IPS-NIHi7 (cell line): ENCODE measurements at regions not wholly inside any gene's neighbourhood (a gene's known extent, or its start where the extent isn't known, plus 50 kb on each side); places are given as distances from the start of the nearest gene placed in this dataset.

ENCODE experiments used
- DNase-seq: peaks from one replicate; pipeline ENCODE4 v3.0.0; 2012; ENCODE audit warnings: mixed read lengths; ENCODE audit errors: extremely low spot score

DNA sequence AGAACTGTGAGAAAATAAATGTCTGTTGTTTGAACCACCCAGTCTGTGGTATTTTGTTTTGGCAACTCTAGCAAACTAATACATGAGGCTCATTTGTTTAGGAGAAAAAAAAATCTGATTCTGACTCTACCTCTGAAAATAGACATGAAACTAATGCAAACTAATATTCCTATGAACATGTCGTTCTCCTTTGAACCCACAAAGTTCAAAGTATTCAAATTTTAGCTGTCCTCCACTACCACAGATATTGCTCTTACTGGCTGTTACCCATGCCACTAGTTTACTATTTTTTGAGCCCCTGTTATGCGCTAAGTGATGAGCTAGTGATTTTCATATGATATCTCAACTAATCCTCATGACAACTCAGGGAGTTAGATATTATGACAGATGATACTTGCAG lies 58.8 kb upstream of the ZNF804B start:
- no peak for DNase-seq

- DNase-seq = no peak
These were observed 65.3 kb upstream of the ZNF804B start for GRCh38 chr7:88694207-88694606.

GRCh38 chr7:88693131-88693530 lies 66.4 kb upstream of the ZNF804B start:
- no peak for DNase-seq

- no peak for DNase-seq
These were observed 67.0 kb upstream of the ZNF804B start for GRCh38 chr7:88692493-88692892.

- DNase-seq = no peak
These were observed 69.7 kb upstream of the ZNF804B start for GRCh38 chr7:88689821-88690220.

GRCh38 chr7:88688222-88688621 lies 71.3 kb upstream of the ZNF804B start:
- DNase-seq = no peak

DNA sequence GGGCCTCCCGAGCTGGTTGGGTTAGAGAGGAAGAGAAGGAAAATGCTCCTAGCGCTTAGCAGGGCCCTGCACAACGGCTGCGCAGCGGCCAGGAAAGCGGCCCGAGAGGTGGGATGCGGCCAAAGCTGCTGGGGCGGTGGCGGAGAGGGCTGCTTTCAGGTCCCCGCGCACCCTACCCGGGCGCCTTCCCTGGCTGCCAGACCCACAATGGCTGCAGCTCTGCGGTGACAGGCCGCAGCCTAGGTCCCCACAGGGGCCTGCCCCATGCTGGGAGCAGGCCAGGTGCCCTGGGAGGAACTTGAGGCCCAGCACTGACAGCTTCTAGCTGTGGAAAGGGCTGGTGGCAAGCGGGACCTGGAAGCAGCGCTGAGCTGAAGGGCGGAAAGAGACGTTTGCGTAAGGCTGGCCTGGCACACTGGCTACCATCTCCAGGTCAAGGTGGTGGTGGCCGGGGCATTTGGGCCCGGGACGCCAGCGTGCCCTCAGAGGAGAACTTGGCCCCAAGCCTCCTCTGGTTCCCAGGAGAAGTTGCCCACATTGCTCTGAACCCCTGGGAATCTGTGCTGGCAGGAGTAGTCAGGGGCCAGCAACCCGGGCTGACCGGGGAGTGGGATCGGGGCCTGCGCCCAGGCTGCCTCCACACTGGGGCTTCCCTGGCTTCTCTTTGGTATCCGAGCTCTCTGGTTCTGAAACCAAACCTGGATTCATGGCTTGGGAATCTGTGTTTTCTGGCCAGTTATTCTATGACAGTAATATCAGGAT lies 72.9 kb upstream of the ZNF804B start:
- DNase-seq = no peak

DNA sequence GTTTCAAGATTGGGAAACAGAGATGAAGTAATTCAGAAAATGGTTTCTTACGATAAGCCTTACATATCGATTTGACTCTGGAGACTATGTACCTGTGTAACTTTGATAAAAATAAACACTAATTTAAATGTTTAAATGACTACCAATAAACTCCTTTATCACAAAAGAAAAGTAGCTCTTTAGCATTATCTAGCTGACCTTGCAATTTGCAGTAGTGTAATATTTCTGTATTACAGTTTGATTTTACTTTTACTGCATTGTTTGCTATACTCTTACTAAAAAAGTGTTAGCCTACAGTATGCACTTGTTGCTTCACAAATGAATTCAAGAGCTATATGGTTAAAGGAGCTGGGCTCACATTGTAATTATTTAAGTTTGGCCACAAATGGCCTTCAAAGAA lies 77.8 kb upstream of the ZNF804B start:
- no peak for DNase-seq

GRCh38 chr7:88670536-88670935 lies 89.0 kb upstream of the ZNF804B start:
- no peak for DNase-seq

GRCh38 chr7:88669913-88670312 lies 89.6 kb upstream of the ZNF804B start:
- no peak for DNase-seq

DNA sequence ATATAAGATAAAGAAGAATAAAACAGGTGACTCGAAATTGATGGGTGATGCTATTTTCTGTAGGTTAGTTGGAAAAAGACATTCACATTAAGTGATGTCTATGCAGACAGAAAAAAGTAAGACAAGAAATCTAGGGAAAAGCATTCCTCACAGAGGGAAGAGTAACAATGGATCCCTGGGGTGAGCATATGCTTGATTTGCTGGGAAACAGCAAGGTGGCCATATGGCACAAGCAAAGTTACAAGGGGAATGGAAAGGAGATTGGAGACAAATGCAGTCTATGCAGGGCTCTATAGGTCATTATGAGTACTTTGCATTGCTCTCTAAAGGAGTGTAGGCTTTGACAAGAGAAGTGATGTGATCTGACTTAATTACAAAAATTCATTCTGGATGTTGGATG lies 90.9 kb upstream of the ZNF804B start:
- no peak for DNase-seq

- DNase-seq = no peak
These were observed 92.9 kb upstream of the ZNF804B start for GRCh38 chr7:88666626-88667025.

DNA sequence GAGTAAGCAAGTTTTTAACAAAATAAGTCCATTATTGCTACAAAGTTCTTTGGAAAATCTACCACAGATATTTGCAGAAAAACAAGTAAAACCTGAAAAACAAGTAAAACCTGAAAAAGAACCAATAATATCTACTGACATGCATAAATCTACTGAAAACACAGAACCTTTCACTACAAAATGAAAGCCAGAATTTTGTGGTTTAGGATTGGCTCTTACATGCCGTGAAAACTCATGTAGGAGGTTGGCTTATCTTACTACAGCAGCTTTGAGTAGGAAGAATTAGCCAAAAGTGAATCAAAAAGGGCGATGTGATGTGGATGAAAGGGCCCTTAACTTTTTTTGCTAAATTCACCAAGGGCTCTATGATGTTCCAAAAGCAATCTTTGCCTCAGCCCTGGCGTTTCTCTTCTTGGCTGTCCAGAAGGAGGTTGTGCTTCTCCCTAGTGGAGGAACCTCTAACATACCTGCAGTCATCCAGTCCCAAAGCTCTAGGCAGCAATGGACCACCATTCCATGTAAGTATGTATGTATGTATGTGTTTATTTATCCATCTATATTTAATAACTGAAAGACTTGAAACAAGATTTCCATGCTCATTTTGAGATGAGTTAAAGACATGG lies 93.5 kb upstream of the ZNF804B start:
- DNase-seq = no peak

DNA sequence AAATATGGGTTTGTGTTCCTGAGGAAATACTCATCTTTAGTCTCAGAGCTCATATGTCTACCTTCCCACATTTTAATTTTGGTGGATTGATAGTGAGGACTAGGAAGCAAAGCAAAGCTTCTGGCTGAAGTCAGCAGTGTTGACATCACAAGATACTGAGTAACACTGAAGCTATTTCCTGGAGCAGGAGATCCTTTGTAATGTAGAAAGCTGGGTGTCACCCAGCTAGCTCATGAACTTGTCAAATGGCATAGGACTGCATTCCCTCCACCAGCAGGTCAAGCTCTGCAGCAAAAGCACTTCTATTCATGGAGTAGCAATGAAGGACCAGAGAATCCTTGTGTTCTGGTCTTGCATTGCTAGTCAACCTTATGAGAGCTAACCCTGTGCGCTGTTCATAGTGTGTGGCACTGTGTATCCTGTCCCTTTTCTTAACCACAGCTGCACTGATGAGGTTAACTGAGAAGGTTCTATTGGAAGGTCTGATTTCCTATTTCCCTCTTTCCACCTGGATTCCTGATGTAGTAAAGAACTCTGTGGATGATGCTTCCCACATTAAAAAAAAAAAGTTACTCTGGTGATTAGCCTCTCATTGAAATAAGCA lies 94.8 kb upstream of the ZNF804B start:
- peak; percentile 70 for DNase-seq

GRCh38 chr7:88661921-88662320 lies 97.6 kb upstream of the ZNF804B start:
- no peak for DNase-seq

DNA sequence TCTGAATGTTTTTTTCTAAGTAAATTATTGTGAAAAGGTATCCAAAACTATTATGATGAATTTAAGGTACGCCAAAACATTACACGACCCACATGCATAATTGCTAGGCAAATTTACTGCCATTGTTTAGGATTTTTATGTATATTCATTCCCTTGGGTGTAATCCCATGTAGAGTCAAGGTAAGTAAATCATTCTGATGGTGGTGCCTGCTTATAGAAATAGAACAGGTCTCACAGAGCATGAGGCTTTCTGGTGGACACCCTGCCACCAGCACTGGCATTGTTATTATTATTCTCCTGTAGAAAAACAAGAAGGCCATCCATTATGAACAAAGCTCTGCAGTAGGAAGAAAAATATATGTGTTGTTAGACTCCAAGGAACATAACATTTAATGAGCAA lies 111.7 kb upstream of the ZNF804B start:
- DNase-seq = no peak

DNA sequence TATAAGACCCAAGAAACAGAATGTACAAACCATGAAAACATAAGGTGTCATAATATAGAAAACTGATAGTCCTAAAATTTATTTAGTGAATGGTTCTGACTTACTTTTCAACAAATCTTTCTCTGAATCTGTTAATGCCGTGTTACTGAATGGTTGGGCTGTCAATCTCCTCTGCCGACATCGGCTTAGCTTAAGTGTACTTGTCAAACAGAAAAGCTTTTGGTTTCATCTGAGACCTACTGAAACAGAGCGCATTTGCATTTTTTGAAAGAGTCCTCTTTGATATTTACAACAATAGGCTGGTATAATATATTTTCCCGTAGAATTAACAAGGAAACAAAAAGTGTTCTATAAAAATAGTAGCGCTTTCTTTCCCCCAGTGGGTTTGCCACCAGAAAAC lies 120.9 kb upstream of the ZNF804B start:
- DNase-seq = no peak

DNA sequence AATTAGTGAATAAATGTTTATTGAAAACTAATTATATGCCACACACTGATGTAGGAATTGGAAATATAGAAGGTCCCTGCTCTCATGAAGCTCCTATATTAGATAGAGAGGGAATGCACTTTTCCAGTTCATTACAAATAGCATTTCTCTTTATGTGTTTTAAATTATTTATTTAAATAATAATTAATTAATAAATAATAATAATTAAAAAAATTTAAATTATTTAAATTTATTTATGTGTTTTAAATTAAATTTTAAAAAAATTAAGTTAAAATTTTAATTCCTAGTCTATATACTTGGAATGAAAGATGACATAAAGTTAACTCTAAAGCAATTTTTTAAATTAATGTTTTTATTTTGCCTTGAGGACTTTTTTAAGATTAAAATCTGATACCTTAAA lies 121.7 kb upstream of the ZNF804B start:
- no peak for DNase-seq

- peak; percentile 22 for DNase-seq
These were observed 124.4 kb upstream of the ZNF804B start for GRCh38 chr7:88635149-88635548.

DNA sequence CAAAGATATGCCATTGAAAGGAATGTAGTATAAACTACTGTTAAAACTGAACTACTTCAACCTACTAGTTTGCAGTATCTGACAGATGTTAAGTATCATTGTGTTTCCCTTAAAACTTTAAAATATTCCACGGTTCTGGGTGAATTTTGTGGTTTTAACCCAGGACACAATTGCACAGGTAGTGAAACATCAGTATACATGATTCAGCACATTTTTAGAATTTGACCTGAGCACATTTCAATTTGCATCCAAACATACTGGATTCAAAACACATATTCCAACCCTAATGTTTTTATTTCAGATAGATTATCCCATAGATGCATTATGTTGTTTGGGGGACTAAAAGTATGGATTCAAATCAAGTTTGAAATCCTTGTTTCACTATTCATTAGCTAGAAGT lies 129.9 kb upstream of the ZNF804B start:
- DNase-seq = no peak

DNA sequence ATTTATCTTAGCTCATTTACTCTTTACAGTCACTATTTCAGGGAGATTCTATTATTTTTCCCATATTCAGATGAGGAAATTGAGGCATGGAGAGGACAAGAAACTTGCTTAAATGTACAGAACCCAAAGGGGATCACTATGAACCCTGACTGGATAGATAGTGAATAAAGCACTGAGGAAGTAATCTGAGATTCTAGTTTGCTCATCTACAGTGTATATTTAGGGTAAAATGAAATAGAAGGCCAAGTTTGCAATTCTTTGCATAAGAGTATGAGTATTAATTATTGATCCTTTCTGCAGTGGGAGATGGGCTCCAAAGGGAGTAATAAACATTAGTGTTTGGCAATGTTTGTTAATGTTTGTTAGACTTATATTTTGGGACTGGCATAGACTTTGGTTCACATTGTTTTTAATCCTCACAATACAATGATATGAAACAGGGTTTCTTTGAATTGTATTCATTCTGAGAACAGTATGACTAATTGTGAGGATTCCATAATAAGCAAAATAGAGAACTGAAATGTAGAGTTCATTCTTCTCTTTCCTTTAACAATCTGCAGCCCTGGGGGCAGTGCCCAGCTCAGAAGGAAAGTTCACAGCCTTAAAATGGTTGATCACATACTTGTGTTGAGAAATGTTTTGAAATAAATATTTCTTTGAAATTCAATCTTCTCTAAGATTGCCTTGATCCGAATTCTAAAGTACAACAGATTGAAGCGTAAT lies 131.0 kb upstream of the ZNF804B start:
- no peak for DNase-seq

GRCh38 chr7:88617185-88617584 lies 142.3 kb upstream of the ZNF804B start:
- no peak for DNase-seq

GRCh38 chr7:88615336-88615735 lies 144.2 kb upstream of the ZNF804B start:
- DNase-seq = no peak
